PC-9 (cell line): ENCODE measurements at regions not wholly inside any gene's neighbourhood (a gene's known extent, or its start where the extent isn't known, plus 50 kb on each side); places are given as distances from the start of the nearest gene placed in this dataset.
"Not testable (repeated sequence)": the region's sequence is repeated elsewhere in the genome, so short reads cannot be mapped to it uniquely, and the experiment has no call there.

ENCODE experiments used
- BruUV-seq: library from RNA; stranded (reverse); fragments of 400-500 nt; replicated peaks from 2 replicates; lab custom pipeline; 2021; lab: Mats Ljungman, UMichigan
- CTCF ChIA-PET: fragments of 300-600 bp; sonication (Branson Sonifier 250); formaldehyde crosslinking; loops from one replicate; lab custom pipeline; 2022; ENCODE audit warnings: antibody characterized with exemption; lab: Charles Lee
- POLR2A ChIA-PET: fragments of 300-600 bp; sonication (Branson Sonifier 250); formaldehyde crosslinking; loops from one replicate; lab custom pipeline; 2022; ENCODE audit warnings: antibody characterized with exemption; ENCODE audit not compliant: unreplicated experiment; lab: Charles Lee
- DNase-seq, 2 experiments: peaks; one replicate each; pipeline versions ENCODE4 v3.0.0 to v3.0.0-alpha.2; 2015 to 2022; ENCODE audit warnings: mixed read lengths in 1 of 2
- H2AFZ ChIP-seq: fragments of 200-600 bp; sonication (generic); 2 replicates; pipeline ENCODE4 v1.8.1; 2017; ENCODE audit warnings: antibody characterized with exemption
- H3F3A ChIP-seq: fragments of 200-600 bp; sonication (generic); 2 replicates; pipeline ENCODE4 v1.8.1; 2017; ENCODE audit warnings: antibody characterized with exemption, mild to moderate bottlenecking, low read depth; ENCODE audit not compliant: insufficient read depth
- H3K27ac ChIP-seq: fragments of 200-600 bp; sonication (generic); 2 replicates; pipeline ENCODE4 v1.6.1; 2016; ENCODE audit warnings: mixed run types
- H3K27me3 ChIP-seq: fragments of 200-600 bp; sonication (generic); 2 replicates; pipeline ENCODE4 v1.6.1; 2016; ENCODE audit warnings: low read depth, mixed run types; ENCODE audit not compliant: insufficient read depth
- H3K36me3 ChIP-seq: fragments of 200-600 bp; sonication (generic); 2 replicates; pipeline ENCODE4 v1.6.1; 2016; ENCODE audit warnings: low read depth, mixed run types
- H3K4me1 ChIP-seq: fragments of 200-600 bp; sonication (generic); replicated peaks from 2 replicates; pipeline ENCODE4 v1.6.1; 2016; ENCODE audit warnings: mixed run types; ENCODE audit not compliant: insufficient read depth
- H3K4me2 ChIP-seq: fragments of 200-600 bp; sonication (generic); 2 replicates; pipeline ENCODE4 v1.6.1; 2017; ENCODE audit warnings: mixed run types
- H3K4me3 ChIP-seq: fragments of 200-600 bp; sonication (generic); 2 replicates; pipeline ENCODE4 v1.6.1; 2016; ENCODE audit warnings: mixed run types
- H3K79me2 ChIP-seq: fragments of 200-600 bp; sonication (generic); 2 replicates; pipeline ENCODE4 v1.6.1; 2017; ENCODE audit warnings: low read depth, mixed run types
- H3K9me2 ChIP-seq: fragments of 200-600 bp; sonication (generic); 2 replicates; pipeline ENCODE4 v1.8.1; 2017; ENCODE audit warnings: mild to moderate bottlenecking; ENCODE audit not compliant: insufficient read depth
- H3K9me3 ChIP-seq: fragments of 200-600 bp; sonication (generic); 2 replicates; pipeline ENCODE4 v1.8.1; 2016; ENCODE audit warnings: low read depth; ENCODE audit not compliant: insufficient read depth
- H4K20me1 ChIP-seq: fragments of 200-600 bp; sonication (generic); 2 replicates; pipeline ENCODE4 v1.8.1; 2017; ENCODE audit not compliant: insufficient read depth
- EZH2 ChIP-seq: fragments of 200-600 bp; sonication (generic); IDR thresholded peaks from 2 replicates; pipeline ENCODE4 v1.8.0; 2017; ENCODE audit warnings: antibody characterized with exemption, low read depth
- intact Hi-C: fragments of 100-400 bp; cut with micrococcal nuclease; formaldehyde crosslinking; loops from one replicate; pipeline ENCODE4 v1.10.0; 2022; ENCODE audit not compliant: unreplicated experiment
- TF ChIP-seq, protein P1 (sequence below): fragments of 200-600 bp; sonication (generic); conservative IDR thresholded peaks from 2 replicates; pipeline ENCODE4 v1.6.1; 2017; ENCODE audit warnings: mixed run types, antibody characterized with exemption, mild to moderate bottlenecking, moderate library complexity

DNA sequence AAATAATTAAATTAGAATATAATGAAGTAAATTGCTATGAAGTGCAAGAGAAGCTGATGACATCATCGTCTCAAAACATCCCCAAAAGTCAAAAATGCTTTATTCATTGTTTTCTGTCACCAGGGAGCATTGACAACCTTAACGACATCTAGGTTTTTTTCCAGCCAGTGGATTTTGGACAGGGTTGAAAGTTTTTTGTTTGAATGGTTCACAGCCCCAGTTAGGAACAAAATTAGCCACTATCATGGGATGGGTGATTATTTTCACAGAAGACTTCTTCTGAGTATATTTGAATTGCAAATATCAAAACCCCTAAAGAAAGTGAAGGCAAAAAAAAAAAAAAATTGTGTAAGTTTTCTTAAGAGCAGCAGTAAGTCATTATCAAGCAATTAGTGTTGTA lies 826.1 kb downstream of the STPG2 start:
- H3K36me3 ChIP-seq, result no peaks in the 10 kb centered on the region
- POLR2A ChIA-PET, result no interaction called here

DNA sequence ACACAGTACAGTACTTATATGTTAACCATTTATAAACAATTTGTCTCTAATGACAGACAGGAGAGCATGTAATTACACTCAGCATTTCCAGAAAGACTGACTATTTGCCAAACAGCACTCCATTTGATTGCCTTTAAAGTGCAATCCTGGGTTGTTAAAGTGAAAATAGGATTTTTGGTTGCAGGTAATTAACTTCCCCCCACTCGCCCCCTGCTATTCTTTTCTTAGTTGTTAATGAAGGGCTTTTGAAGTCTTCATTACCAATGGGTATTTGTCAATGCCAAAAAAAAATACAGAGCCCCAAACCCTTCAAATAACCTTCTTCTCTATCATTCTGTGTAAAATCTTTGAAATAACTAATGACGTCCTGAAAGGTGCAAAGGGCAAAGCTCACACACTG lies 825.6 kb downstream of the STPG2 start:
- no peaks in the 10 kb centered on the region for H4K20me1 ChIP-seq
- no peaks in the 10 kb centered on the region for H3K9me2 ChIP-seq
- intact Hi-C loops, result no loop called here
- no TSS peak for BruUV-seq
- no peak for DNase-seq
- ChIA-PET POLR2A (no interaction called here), CTCF (no interaction called here)
- H3K27ac ChIP-seq, result no peak overlapping the region
- H3K4me1 ChIP-seq, result no peaks in the 10 kb centered on the region
- no peaks in the 10 kb centered on the region for H3K27me3 ChIP-seq
- no peak overlapping the region for H3K4me2 ChIP-seq
- no peaks in the 10 kb centered on the region for H3K9me3 ChIP-seq
- H3K79me2 ChIP-seq, result no peaks in the 10 kb centered on the region
- H3K4me3 ChIP-seq, result no peak overlapping the region
- no peaks in the 10 kb centered on the region for H3K36me3 ChIP-seq
- H2AFZ ChIP-seq, result no peak overlapping the region
- TF ChIP-seq, protein P1, sequence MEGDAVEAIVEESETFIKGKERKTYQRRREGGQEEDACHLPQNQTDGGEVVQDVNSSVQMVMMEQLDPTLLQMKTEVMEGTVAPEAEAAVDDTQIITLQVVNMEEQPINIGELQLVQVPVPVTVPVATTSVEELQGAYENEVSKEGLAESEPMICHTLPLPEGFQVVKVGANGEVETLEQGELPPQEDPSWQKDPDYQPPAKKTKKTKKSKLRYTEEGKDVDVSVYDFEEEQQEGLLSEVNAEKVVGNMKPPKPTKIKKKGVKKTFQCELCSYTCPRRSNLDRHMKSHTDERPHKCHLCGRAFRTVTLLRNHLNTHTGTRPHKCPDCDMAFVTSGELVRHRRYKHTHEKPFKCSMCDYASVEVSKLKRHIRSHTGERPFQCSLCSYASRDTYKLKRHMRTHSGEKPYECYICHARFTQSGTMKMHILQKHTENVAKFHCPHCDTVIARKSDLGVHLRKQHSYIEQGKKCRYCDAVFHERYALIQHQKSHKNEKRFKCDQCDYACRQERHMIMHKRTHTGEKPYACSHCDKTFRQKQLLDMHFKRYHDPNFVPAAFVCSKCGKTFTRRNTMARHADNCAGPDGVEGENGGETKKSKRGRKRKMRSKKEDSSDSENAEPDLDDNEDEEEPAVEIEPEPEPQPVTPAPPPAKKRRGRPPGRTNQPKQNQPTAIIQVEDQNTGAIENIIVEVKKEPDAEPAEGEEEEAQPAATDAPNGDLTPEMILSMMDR, result no peak
- TF ChIP-seq EZH2, result no peak
- no peaks in the 10 kb centered on the region for H3F3A ChIP-seq

More for the DNA sequence above, 826.1 kb downstream of the STPG2 start:
- no TSS peak for BruUV-seq
- Histone ChIP-seq H3K4me3 (no peak overlapping the region), H3K4me1 (no peaks in the 10 kb centered on the region), H3K4me2 (no peak overlapping the region), H3F3A (no peaks in the 10 kb centered on the region), H3K9me3 (no peaks in the 10 kb centered on the region), H3K79me2 (no peaks in the 10 kb centered on the region), H3K27me3 (no peaks in the 10 kb centered on the region), H3K27ac (no peak overlapping the region), H4K20me1 (no peaks in the 10 kb centered on the region), H2AFZ (no peak overlapping the region), H3K9me2 (no peaks in the 10 kb centered on the region)
- TF ChIP-seq, protein P1, result no peak
- intact Hi-C loops, result no loop called here
- CTCF ChIA-PET, result no interaction called here
- DNase-seq, result no peak

DNA sequence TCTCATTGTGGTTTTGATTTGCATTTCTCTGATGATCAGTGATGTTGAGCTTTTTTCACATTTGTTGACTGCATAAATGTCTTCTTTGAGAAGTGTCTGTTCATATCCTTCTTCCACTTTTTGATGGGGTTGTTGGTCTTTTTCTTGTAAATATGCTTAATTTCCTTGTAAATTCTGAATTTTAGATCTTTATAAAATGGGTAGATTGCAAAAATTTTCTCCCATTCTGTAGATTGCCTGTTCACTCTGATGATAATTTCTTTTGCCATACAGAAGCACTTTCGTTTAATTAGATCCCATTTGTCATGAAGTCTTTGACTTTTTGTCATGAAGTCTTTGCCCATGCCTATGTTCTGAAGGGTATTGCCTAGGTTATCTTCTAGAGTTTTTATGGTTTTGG lies 817.5 kb downstream of the STPG2 start:
- H3K36me3 ChIP-seq, H3K4me3 ChIP-seq, DNase-seq, H3K9me2 ChIP-seq, POLR2A ChIA-PET, intact Hi-C loops, H3K27ac ChIP-seq, H3K27me3 ChIP-seq, H3K4me1 ChIP-seq, H2AFZ ChIP-seq, H3F3A ChIP-seq, H3K9me3 ChIP-seq, H3K4me2 ChIP-seq, H4K20me1 ChIP-seq, CTCF ChIA-PET, H3K79me2 ChIP-seq, BruUV-seq: not testable (repeated sequence)

DNA sequence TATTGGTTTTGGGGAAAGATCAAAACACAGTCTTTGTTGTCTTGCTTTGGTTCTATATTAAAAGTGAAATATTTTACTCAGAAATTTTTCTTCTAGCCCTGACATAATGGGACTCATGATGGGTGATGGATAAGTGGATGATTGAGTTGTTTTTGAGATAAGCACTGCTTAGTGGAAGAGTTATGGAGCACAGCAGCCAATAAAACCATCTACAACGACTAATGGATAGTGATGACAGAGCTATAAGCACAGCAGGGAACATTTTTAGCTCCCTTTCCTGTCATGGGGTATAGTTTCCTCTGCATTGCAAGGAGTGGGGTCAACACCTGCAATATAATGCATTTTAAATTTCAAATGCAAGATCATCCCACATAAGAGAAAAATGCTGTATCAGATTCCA lies 812.4 kb downstream of the STPG2 start:
- ChIA-PET CTCF (no interaction called here), POLR2A (no interaction called here)
- Histone ChIP-seq H4K20me1 (no peaks in the 10 kb centered on the region), H3K9me2 (no peaks in the 10 kb centered on the region), H3K79me2 (no peaks in the 10 kb centered on the region), H3K4me3 (no peak overlapping the region), H2AFZ (no peak overlapping the region), H3K27me3 (no peaks in the 10 kb centered on the region), H3K4me1 (no peaks in the 10 kb centered on the region), H3K36me3 (no peaks in the 10 kb centered on the region), H3F3A (no peaks in the 10 kb centered on the region), H3K9me3 (no peaks in the 10 kb centered on the region), H3K27ac (no peak overlapping the region), H3K4me2 (no peak overlapping the region)
- no peak for DNase-seq
- TF ChIP-seq, protein P1, result no peak
- TF ChIP-seq EZH2, result no peak
- intact Hi-C loops, result no loop called here
- BruUV-seq, result no TSS peak
